Osteoblast (primary cell): ENCODE measurements at regions not wholly inside any gene's neighbourhood (a gene's known extent, or its start where the extent isn't known, plus 50 kb on each side); places are given as distances from the start of the nearest gene placed in this dataset.

Source experiments
- DNase-seq: peaks from one replicate; pipeline ENCODE4 v3.0.0; 2011; ENCODE audit warnings: low spot score, mixed read lengths; ENCODE audit not compliant: insufficient read length; ENCODE audit errors: missing footprints
- H2AFZ ChIP-seq: 2 replicates; pipeline ENCODE4 v1.6.0; 2011; ENCODE audit warnings: mild to moderate bottlenecking, low read length
- H3K27ac ChIP-seq: 2 replicates; pipeline ENCODE4 v1.5.1; 2011; ENCODE audit warnings: mild to moderate bottlenecking, low read depth, low read length, moderate library complexity
- H3K27me3 ChIP-seq: 2 replicates; pipeline ENCODE4 v1.6.0; 2012; ENCODE audit warnings: mild to moderate bottlenecking, control low read depth, inconsistent platforms, low read length, moderate library complexity; ENCODE audit not compliant: insufficient read depth
- H3K36me3 ChIP-seq: 2 replicates; pipeline ENCODE4 v1.5.1; 2011; ENCODE audit warnings: mild to moderate bottlenecking, low read length, control low read depth, moderate library complexity; ENCODE audit not compliant: insufficient read depth
- H3K4me1 ChIP-seq: 2 replicates; pipeline ENCODE4 v1.5.1; 2011; ENCODE audit warnings: mild to moderate bottlenecking, low read length, control low read depth, moderate library complexity; ENCODE audit not compliant: insufficient read depth
- H3K4me2 ChIP-seq: 2 replicates; pipeline ENCODE4 v1.6.0; 2011; ENCODE audit warnings: mild to moderate bottlenecking, low read length; ENCODE audit not compliant: insufficient read depth
- H3K4me3 ChIP-seq: fragments of 200-600 bp; sonication (generic); 3 replicates; pipeline ENCODE4 v1.5.1; 2012; ENCODE audit warnings: mild to moderate bottlenecking, low read length, inconsistent platforms; ENCODE audit not compliant: insufficient read depth
- H3K79me2 ChIP-seq: 2 replicates; pipeline ENCODE4 v1.6.0; 2012; ENCODE audit warnings: mild to moderate bottlenecking, low read length, control low read depth, inconsistent platforms; ENCODE audit not compliant: insufficient read depth
- H3K9me3 ChIP-seq: 2 replicates; pipeline ENCODE4 v1.5.1; 2011; ENCODE audit warnings: low read depth, low read length, control low read depth
- H4K20me1 ChIP-seq: 2 replicates; pipeline ENCODE4 v1.6.0; 2012; ENCODE audit warnings: mild to moderate bottlenecking, low read length, control low read depth; ENCODE audit not compliant: insufficient read depth
- CTCF ChIP-seq: IDR thresholded peaks from 2 replicates; pipeline ENCODE4 v1.5.1; 2011; ENCODE audit warnings: mild to moderate bottlenecking, low read depth, low read length, moderate library complexity; ENCODE audit errors: extremely low read depth

- Histone ChIP-seq H2AFZ (no peak overlapping the region), H3K79me2 (no peaks in the 10 kb centered on the region), H3K27me3 (no peaks in the 10 kb centered on the region), H3K4me1 (peaks cover 5% of the 10 kb centered on the region), H3K36me3 (no peaks in the 10 kb centered on the region), H3K4me3 (no peak overlapping the region), H3K27ac (no peak overlapping the region), H4K20me1 (no peaks in the 10 kb centered on the region), H3K4me2 (no peak overlapping the region), H3K9me3 (no peaks in the 10 kb centered on the region)
- DNase-seq: peak; percentile 9
- no peak for TF ChIP-seq CTCF
These were observed 505.6 kb downstream of the TLE1 start for GRCh38 chr9:81183761-81184160.

GRCh38 chr9:81182431-81182830, 506.9 kb downstream of the TLE1 start:
- H3K79me2 ChIP-seq: no peaks in the 10 kb centered on the region
- peak; percentile 22 for DNase-seq
- no peak overlapping the region for H3K4me2 ChIP-seq
- no peak overlapping the region for H3K27ac ChIP-seq
- no peaks in the 10 kb centered on the region for H3K9me3 ChIP-seq
- no peaks in the 10 kb centered on the region for H3K36me3 ChIP-seq
- H3K4me1 ChIP-seq: peaks cover 5% of the 10 kb centered on the region
- H3K4me3 ChIP-seq: no peak overlapping the region
- no peak for TF ChIP-seq CTCF
- H2AFZ ChIP-seq: no peak overlapping the region
- H4K20me1 ChIP-seq: no peaks in the 10 kb centered on the region
- no peaks in the 10 kb centered on the region for H3K27me3 ChIP-seq

GRCh38 chr9:81174023-81174422, 515.3 kb downstream of the TLE1 start:
- Histone ChIP-seq H3K9me3 (no peaks in the 10 kb centered on the region), H2AFZ (no peak overlapping the region), H4K20me1 (no peaks in the 10 kb centered on the region), H3K4me1 (no peaks in the 10 kb centered on the region), H3K4me3 (no peak overlapping the region), H3K4me2 (no peak overlapping the region), H3K79me2 (no peaks in the 10 kb centered on the region), H3K36me3 (no peaks in the 10 kb centered on the region), H3K27me3 (no peaks in the 10 kb centered on the region), H3K27ac (no peak overlapping the region)
- DNase-seq: peak; percentile 17
- TF ChIP-seq CTCF: peak; percentile 27

GRCh38 chr9:81171689-81172088, 517.7 kb downstream of the TLE1 start:
- no peak for DNase-seq
- H3K27me3 ChIP-seq: no peaks in the 10 kb centered on the region

More at GRCh38 chr9:81171689-81172088, 517.7 kb downstream of the TLE1 start:
- H2AFZ ChIP-seq: no peak overlapping the region
- no peaks in the 10 kb centered on the region for H4K20me1 ChIP-seq
- H3K27ac ChIP-seq: no peak overlapping the region
- no peak for TF ChIP-seq CTCF
- no peaks in the 10 kb centered on the region for H3K9me3 ChIP-seq
- H3K4me3 ChIP-seq: no peak overlapping the region
- H3K79me2 ChIP-seq: no peaks in the 10 kb centered on the region
- H3K36me3 ChIP-seq: no peaks in the 10 kb centered on the region
- no peaks in the 10 kb centered on the region for H3K4me1 ChIP-seq
- H3K4me2 ChIP-seq: no peak overlapping the region
